NB4 (cell line): ENCODE measurements at regions not wholly inside any gene's neighbourhood (a gene's known extent, or its start where the extent isn't known, plus 50 kb on each side); places are given as distances from the start of the nearest gene placed in this dataset.

ENCODE experiments used
- CTCF ChIP-seq: IDR thresholded peaks from one replicate; pipeline ENCODE4 v1.5.1; 2012; ENCODE audit warnings: low read depth, low read length
- TF ChIP-seq, protein P1 (sequence below): IDR thresholded peaks from 2 replicates; pipeline ENCODE4 v1.6.1; 2011; ENCODE audit warnings: low read depth, low read length

- no peak for TF ChIP-seq CTCF
- TF ChIP-seq, protein P1, sequence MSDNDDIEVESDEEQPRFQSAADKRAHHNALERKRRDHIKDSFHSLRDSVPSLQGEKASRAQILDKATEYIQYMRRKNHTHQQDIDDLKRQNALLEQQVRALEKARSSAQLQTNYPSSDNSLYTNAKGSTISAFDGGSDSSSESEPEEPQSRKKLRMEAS: no peak
Measured at GRCh38 chr6:66355471-66355870, 648.4 kb upstream of the EYS start.
